TTC549 (cell line): ENCODE measurements at regions not wholly inside any gene's neighbourhood (a gene's known extent, or its start where the extent isn't known, plus 50 kb on each side); places are given as distances from the start of the nearest gene placed in this dataset.
"Not testable (repeated sequence)": the region's sequence is repeated elsewhere in the genome, so short reads cannot be mapped to it uniquely, and the experiment has no call there.

Experiments
- FAIRE-seq: peaks from 2 replicates; lab custom pipeline; 2012; peaks lifted over from hg19 to GRCh38; lab: Jason Lieb, UNC

DNA sequence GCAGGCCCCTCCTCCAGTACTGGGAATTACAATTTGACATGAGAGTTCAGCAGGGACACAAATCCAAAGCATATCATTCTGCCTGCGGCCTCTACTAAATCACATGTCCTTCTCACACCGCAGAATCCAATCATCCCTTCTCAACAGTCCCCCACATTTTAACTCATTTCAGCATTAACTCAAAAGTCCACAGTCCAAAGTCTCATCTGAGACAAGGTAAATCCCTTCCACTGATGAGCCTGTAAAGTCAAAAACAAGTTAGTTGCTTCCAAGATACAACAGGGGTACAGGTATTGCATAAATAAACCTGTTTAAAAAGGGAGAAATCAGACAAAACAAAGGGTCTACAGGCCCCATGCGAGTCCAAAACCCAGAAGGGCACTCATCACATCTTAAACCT lies 64.0 kb downstream of the EBNA1BP2 start:
- no peak for FAIRE-seq

DNA sequence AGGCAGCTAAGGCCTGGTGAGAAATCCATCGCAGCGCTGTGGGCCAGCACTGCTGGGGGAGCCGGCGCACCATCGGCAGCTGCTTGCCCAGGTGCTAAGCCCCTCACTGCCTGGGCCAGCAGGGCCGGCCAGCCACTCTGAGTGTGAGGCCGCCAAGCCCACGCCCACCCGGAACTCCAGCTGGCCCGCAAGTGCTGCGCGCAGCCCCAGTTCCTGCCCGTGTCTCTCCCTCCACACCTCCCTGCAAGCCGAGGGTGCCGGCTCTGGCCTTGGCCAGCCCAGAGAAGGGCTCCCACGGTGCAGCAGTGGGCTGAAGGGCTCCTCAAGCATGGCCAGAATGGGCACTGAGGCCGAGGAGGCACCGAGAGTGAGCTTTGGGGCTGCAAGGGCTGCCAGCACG lies 64.4 kb downstream of the EBNA1BP2 start:
- no peak for FAIRE-seq

DNA sequence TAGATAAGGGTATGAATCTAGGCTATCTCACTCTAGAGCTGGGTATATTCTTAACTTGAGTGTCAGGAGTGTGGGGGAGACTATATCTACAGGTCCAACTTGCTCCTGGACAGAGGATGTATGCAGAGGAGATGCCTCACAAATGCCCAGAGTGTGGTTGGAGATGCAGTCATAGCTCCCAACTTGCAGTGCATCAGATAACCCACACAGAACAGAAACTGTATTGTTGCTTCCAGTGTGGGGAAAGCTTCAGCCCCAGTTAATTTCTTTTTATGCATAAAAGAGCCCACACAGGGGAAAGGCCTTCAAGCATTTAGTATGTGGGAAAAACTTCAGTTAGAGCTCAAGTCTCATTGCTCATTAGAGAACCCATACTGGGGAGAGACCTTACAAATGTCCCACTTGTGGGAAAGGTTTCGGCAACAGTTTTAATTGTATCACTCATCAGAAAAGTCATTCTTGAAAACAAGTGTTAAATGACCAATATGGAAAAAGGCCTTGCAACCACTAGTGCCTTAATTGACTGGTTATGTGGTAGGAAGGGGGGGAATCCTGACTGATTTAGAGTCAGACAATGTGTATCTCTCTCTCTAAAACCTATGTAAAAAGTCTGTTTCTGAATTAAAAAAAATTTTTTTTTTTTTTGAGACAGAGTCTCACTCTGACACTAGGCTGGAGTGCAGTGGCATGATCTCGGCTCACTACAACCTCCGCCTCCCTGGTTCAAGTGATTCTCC lies 67.9 kb downstream of the EBNA1BP2 start:
- no peak for FAIRE-seq

DNA sequence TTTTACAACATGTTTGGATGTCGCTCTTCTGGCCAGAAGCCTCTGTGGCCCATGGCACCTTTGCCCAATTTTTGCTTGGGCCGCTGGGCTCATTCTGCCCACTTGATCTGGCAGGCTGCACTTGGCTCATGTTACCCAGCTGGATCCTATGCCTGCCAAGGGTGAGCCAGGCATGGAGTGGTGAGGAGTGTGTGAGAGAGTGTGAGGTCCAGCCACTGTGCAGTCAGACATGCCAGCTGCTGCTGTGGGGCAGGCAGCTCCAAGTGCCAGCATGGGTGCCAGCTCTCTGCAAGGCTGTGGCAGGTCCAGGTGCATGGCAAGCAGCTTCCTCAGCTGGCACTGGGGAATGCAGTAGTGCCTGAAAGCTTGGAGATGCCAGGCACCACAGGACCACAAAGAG lies 71.0 kb downstream of the EBNA1BP2 start:
- FAIRE-seq, result no peak

DNA sequence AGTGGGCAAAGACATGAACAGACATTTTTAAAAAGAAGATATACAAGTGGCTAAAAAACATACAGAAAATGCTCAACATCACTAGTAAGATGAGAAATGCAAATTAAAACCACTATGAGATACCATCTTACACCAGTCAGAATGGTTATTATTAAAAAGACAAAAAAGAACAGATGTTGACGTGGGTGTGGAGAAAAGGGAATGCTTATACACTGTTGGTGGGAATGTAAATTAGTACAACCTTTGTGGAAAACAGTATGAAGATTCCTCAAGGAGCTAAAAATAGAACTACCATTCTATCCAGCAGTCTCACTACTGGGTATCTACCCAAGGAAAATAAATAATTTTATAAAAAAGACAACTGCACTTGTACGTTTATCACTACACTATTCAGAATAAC lies 73.9 kb downstream of the EBNA1BP2 start:
- FAIRE-seq, result no peak

DNA sequence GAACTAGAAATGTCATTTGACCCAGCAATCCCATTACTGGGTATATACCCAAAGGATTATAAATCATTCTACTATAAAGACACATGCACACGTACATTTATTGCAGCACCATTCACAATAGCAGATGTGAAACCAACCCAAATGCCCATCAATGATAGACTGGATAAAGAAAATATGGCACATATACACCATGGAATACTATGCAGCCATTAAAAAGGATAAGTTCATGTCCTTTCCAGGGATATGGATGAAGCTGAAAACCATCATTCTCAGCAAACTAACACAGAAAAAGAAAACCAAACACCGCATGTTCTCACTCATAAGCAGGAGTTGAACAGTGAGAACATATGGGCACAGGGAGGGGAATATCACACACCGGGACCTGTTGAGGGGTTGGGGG lies 75.6 kb downstream of the EBNA1BP2 start:
- not testable (repeated sequence) for FAIRE-seq

DNA sequence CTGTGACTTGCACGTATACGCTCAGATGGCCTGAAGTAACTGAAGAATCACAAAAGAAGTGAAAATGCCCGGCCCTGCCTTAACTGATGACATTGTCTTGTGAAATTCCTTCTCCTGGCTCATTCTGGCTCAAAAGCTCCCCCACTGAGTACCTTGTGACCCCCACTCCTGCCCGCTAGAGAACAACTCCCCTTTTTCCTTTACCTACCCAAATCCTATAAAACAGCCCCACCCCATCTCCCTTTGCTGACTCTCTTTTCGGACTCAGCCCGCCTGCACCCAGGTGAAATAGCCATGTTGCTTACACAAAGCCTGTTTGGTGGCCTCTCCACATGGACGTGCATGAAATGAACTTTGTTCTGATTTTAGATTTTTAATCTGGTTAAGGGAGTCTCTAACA lies 81.3 kb downstream of the EBNA1BP2 start:
- FAIRE-seq, result not testable (repeated sequence)

DNA sequence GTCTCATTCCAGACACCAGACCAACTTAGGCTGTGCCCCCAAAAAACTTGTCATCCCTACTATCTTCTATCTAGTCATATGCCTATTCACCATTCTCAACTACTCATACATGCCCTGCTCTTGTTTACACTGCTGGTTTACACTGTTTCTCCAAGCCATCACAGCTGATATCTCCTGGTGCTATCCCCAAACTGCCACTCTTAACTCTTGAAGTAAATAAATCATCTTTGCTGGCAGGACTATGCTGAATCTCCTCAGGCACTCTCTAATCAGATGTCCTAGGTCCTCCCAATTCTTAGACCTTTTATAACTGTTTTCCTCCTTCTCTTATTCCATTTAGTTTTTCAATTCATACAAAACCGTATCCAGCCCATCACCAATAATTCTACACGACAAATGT lies 81.9 kb downstream of the EBNA1BP2 start:
- not testable (repeated sequence) for FAIRE-seq

DNA sequence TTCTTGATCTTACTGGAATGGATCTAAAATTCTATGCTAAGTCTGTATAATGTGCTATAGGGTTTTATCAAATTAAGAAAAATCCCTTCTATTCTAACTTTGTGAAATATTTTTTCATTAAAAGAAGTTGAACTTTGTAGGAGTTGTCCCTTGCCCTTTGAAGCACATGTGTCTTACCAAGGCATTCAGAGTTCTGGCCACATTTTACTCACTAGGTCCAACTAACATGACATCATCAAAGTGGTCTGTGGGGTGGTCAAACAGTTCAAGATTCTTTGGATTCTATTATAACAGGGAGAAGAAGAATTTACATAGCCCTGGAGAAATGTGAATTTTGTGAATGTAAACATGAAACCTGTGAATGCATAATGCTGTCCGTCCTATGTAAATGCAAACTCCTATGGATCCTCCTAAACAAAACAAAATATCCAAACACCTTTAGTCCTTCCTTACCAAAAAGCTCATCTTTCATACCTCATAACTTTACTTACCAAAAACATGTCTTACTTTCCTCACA lies 88.7 kb downstream of the EBNA1BP2 start:
- no peak for FAIRE-seq

DNA sequence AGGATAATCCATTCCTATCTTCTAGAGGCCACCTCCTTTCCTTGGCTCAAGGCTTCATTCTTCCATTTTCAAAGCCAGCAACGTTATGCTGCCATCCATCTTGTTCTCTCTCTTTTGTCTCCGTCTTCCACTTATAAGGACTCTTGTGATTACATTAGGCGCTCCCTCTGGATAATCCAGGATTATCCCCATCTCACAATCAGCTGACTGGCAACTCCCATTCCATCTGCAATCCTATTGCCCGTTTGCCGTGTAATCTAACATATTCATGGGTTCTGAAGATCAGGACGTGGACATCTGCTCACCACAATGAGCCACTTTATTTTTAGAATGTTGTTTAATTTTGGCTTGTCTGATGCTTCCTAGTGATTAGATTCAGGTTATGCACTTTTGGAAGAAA lies 89.3 kb downstream of the EBNA1BP2 start:
- FAIRE-seq, result no peak

DNA sequence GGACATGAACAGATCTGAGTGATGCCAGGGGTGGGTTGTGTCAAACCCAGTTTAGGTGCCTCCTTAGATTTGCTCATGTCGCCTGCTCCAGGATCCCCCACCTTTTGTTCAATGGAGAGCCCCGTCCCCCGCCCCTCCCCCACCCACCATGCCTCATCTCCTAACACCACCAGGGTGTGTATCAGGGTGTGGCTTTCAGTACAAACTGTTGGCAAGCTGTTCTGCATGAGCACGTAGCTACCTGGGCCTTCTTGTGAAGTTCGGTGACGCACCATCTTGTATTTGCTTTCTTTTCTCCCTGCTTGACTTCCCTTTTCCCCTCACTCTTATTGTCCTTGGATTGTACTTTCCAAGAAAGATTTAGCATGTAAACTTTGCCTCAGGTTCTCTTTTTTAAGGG lies 94.8 kb downstream of the EBNA1BP2 start:
- FAIRE-seq, result no peak

DNA sequence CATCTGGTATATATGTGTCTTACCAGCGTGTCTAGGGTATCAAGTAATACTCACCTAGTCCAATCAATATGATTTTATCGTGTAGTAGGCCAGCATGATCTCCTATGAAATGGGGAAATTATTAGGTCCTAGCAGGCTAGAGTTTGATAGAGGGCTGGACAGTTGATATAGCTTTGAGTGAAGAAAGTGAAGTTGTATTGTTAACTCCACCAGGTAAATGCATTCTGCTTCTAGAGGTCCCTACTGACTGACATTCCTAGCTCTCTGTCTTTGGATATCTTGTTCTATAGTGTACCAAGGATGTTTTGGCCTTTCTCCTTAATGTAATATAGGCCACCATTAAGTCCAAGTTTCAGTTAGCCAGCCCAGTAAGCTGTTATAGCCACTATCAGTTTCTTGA lies 97.4 kb downstream of the EBNA1BP2 start:
- FAIRE-seq, result no peak

DNA sequence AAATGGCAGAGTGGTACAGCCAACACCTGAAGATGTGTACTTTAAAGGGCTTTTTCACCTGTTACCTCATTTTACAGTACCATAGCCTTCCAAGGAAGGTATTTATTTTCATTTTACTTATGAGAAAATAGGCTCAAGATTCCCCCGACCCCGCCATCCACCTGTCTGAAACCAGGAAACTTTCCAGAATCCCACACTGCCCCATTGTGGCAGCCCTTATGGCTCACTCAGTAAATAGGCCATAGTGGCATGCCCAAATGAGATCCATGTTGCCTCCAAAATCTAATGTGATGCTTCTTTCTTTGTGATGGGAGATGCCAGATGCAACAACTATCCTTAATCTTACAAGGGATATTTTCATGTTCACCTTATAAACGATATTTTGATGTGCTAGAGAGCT lies 97.8 kb downstream of the EBNA1BP2 start:
- FAIRE-seq, result no peak

DNA sequence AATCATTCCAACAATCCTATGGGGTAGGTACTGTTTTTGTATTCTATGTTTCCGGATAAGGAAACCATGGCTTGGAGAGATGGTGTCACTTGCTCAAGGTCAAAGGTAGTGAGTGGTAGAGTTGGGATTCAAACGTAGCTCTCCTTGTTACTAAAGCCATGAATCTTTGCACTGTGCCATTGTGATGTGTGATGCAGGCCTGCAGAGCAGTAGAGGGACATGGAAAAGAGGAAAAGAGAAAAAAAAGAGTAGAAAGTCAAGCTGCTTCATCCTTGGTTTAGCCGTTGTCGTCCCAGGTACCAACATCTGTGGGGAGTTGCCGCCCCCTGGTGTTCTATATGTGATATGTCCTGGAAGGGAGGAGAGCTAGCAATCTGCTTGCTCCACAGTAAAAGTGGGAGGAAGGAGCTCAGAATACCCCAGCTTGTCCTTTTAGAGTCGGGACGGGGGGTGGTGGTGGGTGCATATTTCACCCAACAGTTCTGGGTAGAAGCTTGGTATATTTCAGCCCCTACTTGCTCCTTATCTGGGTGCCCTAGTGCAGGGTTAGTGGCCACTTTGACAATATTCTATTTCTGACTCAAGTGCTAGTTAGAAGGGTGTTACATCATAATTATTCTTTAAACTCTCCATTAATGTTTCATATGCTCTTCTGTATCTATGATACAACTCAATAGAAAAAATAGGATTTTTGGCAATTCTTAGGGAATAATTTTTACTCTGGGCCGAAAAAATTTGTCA lies 98.4 kb downstream of the EBNA1BP2 start:
- peak; percentile 65 for FAIRE-seq

DNA sequence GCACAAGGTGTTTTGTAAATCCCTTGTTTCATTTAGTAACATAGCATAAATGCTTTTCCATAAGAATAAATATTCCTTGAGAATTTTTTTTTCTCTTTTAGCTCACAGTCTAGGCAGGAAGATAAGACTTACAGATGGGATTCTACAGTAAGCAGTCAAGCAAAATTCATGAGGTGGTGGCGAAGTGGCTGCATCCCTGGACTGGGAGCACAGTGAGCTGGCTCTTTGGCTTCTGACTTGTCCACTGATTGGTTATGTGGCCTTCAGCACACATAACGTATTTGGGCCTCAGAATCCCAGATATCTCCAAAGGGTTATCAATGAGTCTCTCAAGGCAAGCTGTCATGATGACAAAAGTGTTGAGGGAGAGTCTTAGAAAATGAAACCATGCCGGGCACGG lies 99.8 kb downstream of the EBNA1BP2 start:
- FAIRE-seq, result no peak

DNA sequence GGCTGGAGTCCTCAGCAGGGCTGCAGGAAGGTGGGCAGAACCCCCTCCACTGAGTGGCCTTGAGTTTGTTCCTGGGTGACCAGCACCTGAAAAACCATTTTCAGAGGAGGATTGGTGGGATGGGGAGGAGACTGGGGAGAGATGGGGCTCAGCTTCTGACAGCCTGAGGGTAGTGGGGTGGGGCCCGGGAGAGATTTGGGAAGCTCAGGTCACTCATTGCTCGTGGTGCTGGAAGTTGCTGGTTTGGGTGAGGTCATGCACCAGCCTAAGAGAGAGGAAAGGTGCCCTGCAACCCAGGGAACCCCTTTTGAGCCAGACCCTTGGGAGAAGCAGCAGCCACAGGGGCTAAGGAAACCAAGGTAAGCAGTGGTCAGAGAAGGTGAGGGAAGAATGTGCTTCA lies 100.8 kb downstream of the EBNA1BP2 start:
- FAIRE-seq, result no peak

DNA sequence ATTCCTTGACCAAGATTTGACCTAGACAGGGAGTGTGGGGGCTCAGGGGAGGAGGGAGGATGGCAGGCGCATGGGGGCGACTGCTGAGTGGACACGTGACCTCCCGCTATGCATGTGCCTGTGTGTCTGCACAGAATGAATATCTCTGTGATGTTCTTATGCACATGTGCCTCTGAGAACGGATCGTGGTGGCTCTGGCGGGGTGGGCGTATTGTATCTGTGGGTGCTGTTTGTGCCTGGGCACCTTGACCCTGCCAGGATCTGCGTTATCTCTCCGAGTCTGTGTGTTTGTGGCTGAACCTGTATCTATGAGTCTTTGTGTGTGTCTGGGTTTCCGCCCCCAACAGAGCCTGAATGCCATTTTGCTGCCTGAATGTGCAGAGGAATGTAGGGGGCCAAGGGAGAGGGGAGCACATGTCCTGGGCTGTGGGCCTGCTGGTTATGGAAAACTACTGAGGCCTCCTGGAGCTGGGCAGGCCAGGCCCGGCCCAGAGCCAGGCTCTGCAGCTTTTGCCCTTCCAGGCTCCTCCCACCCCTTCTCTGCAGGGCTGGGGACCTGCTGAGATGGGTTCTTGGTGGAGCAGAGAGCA lies 102.5 kb downstream of the EBNA1BP2 start:
- FAIRE-seq, result no peak

DNA sequence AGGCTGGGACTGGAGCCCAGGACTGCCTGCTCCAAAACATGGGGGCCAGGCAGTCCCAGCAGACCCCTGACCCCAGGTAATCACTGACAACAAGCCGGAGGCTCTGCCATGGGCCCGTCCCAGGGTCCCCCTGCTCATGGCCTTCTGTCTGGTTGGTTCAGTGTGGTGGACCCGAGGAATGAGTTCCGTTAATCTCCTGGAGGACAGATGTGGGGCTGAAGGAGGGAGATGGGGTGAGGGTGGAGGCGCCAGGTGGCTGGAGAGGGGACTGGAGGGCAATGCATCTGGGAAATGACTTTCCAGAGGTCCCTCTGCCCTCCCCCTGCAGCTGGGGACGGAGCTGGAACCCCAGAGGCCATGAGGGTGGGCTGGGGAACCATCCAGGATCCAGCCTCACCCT lies 103.2 kb downstream of the EBNA1BP2 start:
- no peak for FAIRE-seq

DNA sequence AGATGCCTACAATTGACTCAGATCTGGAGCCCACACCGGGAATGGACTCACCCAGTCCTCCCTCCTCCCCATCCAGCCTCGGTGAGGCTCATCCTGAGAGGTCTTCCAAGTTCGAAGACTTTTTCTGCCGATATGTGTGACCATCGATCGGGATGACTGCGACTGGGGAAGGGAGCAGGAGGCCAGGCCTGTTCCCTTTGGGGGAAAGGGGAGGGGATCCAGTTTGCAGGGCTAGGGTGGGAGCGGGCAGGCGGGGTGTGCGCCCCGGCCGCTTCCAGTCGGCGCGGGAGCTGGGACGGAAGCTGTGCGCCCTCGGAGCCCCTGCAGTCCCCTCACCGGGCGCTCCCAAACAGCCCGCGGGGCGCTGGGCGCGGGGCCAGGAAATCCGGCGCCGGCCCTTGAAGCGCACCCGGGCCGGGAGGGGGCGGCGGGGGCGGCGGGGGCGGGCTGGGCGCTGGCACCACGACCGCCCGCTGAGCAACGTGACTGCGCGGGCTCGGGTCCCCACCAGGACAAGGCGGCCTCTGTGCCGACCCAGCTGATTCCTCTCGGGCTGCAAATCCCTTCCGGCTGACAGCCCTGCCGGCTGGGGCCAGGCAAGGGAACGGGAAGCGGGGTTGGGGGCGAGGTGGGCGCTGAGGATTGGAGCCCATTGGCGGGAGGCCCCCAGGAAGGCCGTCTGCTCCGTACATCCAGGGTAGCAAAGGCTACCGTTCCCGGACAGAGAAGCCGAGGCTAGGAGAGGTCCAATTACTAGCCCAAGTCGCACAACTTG lies 103.9 kb downstream of the EBNA1BP2 start:
- no peak for FAIRE-seq

DNA sequence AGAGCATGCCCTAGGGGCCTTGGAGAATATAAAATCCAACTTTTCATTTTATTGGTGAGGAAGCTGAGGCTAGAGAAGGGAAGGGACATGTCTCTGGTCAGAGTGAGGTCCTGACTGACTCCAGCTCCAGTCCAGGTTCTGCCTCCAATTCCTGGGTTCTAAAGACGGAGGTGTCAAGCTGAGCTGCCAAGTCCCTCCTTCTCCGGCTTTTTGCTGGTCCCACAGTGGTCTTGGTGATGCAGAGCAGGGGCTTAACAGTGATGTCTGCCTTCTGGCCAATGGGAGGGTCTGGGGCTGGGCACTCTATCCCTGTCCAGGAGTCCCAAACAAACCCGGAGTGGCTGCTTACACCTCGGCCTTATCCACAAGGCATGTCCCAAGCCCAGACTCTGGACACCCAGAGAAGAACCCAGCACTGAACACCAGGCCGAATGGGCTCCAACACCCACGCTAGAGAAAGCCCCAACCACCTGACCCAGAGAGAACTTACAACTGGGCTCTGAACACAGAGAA lies 104.8 kb downstream of the EBNA1BP2 start:
- FAIRE-seq, result no peak

DNA sequence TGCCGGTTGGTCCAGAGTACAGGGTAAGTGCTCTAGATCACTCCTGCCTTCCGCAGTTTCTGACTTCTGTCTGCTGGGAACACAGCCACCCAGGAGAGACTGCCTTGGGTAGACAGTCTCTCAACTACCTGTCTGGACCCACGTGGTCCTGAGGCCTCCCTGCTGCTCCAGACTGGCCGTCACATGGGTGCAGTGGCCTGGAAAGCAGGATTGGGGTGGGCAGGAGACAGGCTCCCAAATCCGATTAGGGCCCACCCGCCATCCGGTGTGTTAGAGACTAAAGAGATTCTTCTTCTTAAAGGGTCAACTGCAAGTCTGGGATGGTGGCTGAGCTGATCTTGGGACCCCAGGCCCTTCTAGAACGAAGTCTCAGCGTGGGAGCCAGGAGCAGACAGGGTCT lies 105.5 kb downstream of the EBNA1BP2 start:
- FAIRE-seq, result no peak

DNA sequence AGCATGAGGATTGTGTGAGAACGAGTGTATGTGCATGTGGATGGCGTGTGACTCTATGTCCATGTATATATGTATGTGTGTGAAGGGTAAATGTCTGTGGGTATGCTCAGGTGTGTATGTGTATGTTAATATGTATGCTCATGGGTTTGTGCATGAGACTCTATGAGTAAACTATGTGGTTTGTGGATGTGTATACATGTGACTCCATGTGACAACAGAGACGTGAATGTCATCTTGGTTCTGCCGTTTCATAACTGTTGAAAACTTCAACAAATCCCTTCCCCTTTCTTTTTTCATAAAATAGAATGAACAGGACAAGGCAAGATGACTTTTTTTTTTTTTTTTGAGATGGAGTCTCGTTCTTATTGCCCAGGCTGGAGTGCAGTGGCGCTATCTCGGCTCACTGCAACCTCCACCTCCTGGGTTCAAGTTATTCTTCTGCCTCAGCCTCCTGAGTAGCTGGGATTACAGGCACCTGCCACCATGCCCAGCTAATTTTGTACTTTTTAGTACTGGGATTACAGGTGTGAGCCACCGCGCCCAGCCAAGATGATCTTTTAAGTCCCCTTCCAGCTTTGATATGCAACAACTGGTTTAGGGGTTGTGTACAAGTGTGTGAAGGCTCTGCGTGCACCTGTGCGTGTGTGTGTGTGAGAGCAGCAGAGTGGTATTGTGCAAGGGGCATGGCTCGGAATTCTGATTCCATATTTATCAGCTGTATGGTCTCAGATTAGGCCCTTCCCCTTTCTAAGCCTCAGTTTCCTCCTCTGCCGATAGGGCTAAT lies 106.3 kb downstream of the EBNA1BP2 start:
- FAIRE-seq, result no peak
